IMR-90 (cell line): ENCODE measurements at regions not wholly inside any gene's neighbourhood (a gene's known extent, or its start where the extent isn't known, plus 50 kb on each side); places are given as distances from the start of the nearest gene placed in this dataset.
"Not testable (repeated sequence)": the region's sequence is repeated elsewhere in the genome, so short reads cannot be mapped to it uniquely, and the experiment has no call there.

Source experiments
- ATAC-seq: fragments of 200-7000 bp; cut with Tn5 transposase; 2 replicates; pipeline ENCODE4 v1.9.1; 2020; ENCODE audit warnings: low read depth, mild to moderate bottlenecking, moderate library complexity
- BruUV-seq: library from RNA; stranded (reverse); fragments of 400-500 nt; replicated peaks from 2 replicates; lab custom pipeline; 2021; lab: Mats Ljungman, UMichigan
- CTCF ChIA-PET: fragments of 300-600 bp; formaldehyde crosslinking; extraction: SDS; loops from one replicate; lab custom pipeline; 2021; ENCODE audit warnings: antibody characterized with exemption; lab: Yijun Ruan, JAX
- POLR2A ChIA-PET: fragments of 300-600 bp; sonication (Branson Sonifier 250); formaldehyde crosslinking; loops from one replicate; lab custom pipeline; 2022; ENCODE audit warnings: antibody characterized with exemption; ENCODE audit not compliant: unreplicated experiment; lab: Charles Lee
- DNase-seq: peaks from one replicate; pipeline ENCODE4 v3.0.0; 2013
- H2AFZ ChIP-seq: replicated peaks from 2 replicates; pipeline ENCODE3; 2013; ENCODE audit warnings: low read length, mild to moderate bottlenecking; ENCODE audit not compliant: poor library complexity
- H2AK5ac ChIP-seq: 2 replicates; pipeline ENCODE4 v1.6.1; 2013; ENCODE audit warnings: low read depth, low read length, inconsistent platforms
- H2AK9ac ChIP-seq: replicated peaks from 2 replicates; pipeline ENCODE3; 2013; ENCODE audit warnings: mild to moderate bottlenecking, low read depth, low read length, moderate library complexity; ENCODE audit not compliant: poor library complexity
- H2BK120ac ChIP-seq: 2 replicates; pipeline ENCODE4 v1.6.1; 2013; ENCODE audit warnings: low read depth, low read length, inconsistent platforms
- H2BK15ac ChIP-seq: 3 replicates; pipeline ENCODE4 v1.6.1; 2013; ENCODE audit warnings: low read depth, low read length, inconsistent platforms
- H2BK20ac ChIP-seq: 2 replicates; pipeline ENCODE4 v1.6.1; 2013; ENCODE audit warnings: low read depth, mild to moderate bottlenecking, inconsistent platforms, low read length, moderate library complexity
- H2BK5ac ChIP-seq: 2 replicates; pipeline ENCODE4 v1.6.1; 2013; ENCODE audit warnings: mild to moderate bottlenecking, low read depth, low read length, inconsistent platforms; ENCODE audit not compliant: poor library complexity, severe bottlenecking
- H3K14ac ChIP-seq: replicated peaks from 2 replicates; pipeline ENCODE4 v1.6.1; 2013; ENCODE audit warnings: low read depth, low read length, inconsistent platforms
- H3K18ac ChIP-seq: 2 replicates; pipeline ENCODE4 v1.6.1; 2013; ENCODE audit warnings: low read depth, low read length, control low read depth
- H3K23ac ChIP-seq: 2 replicates; pipeline ENCODE4 v1.6.1; 2013; ENCODE audit warnings: low read depth, low read length, inconsistent platforms
- H3K27ac ChIP-seq: 2 replicates; pipeline ENCODE4 v1.5.1; 2013; ENCODE audit warnings: mild to moderate bottlenecking, control low read depth, low read length; ENCODE audit not compliant: insufficient read depth
- H3K27me3 ChIP-seq: 2 replicates; pipeline ENCODE4 v1.6.1; 2013; ENCODE audit warnings: low read length; ENCODE audit not compliant: control insufficient read depth, insufficient read depth
- H3K36me3 ChIP-seq: 2 replicates; pipeline ENCODE4 v1.6.1; 2013; ENCODE audit warnings: low read length, mixed read lengths; ENCODE audit not compliant: control insufficient read depth, insufficient read depth
- H3K4ac ChIP-seq: 2 replicates; pipeline ENCODE4 v1.6.1; 2013; ENCODE audit warnings: low read depth, low read length, inconsistent platforms
- H3K4me1 ChIP-seq: 2 replicates; pipeline ENCODE4 v1.6.1; 2013; ENCODE audit warnings: low read length, mixed read lengths; ENCODE audit not compliant: control insufficient read depth, insufficient read depth
- H3K4me2 ChIP-seq: 2 replicates; pipeline ENCODE4 v1.6.1; 2013; ENCODE audit warnings: low read depth, mild to moderate bottlenecking, control low read depth, low read length, moderate library complexity
- H3K4me3 ChIP-seq: 2 replicates; pipeline ENCODE4 v1.5.1; 2013; ENCODE audit warnings: low read depth, mild to moderate bottlenecking, control low read depth, low read length, moderate library complexity; ENCODE audit not compliant: insufficient read depth
- H3K56ac ChIP-seq: 2 replicates; pipeline ENCODE4 v1.6.1; 2013; ENCODE audit warnings: low read length, inconsistent platforms; ENCODE audit not compliant: insufficient read depth; ENCODE audit errors: extremely low read depth
- H3K79me1 ChIP-seq, 2 experiments: 2 replicates each; pipeline ENCODE4 v1.6.1; 2013; ENCODE audit warnings: low read length in 2 of 2, inconsistent platforms in 1 of 2, low read depth in 1 of 2
- H3K9ac ChIP-seq: 2 replicates; pipeline ENCODE4 v1.6.1; 2013; ENCODE audit warnings: low read depth, low read length, control low read depth
- H3K9me1 ChIP-seq: 2 replicates; pipeline ENCODE4 v1.6.1; 2013; ENCODE audit warnings: low read length, inconsistent platforms; ENCODE audit not compliant: insufficient read depth
- H3K9me3 ChIP-seq: 2 replicates; pipeline ENCODE4 v1.6.1; 2013; ENCODE audit warnings: low read length; ENCODE audit not compliant: control insufficient read depth, insufficient read depth
- H4K20me1 ChIP-seq: 2 replicates; pipeline ENCODE4 v1.6.1; 2013; ENCODE audit warnings: low read length, inconsistent platforms; ENCODE audit not compliant: insufficient read depth
- H4K5ac ChIP-seq: 2 replicates; pipeline ENCODE4 v1.6.1; 2013; ENCODE audit warnings: mild to moderate bottlenecking, low read depth, low read length, control low read depth
- H4K8ac ChIP-seq, 2 experiments: 2 replicates each; pipeline ENCODE4 v1.6.1; 2013; ENCODE audit warnings: low read depth in 2 of 2, low read length in 2 of 2, control low read depth in 1 of 2, inconsistent platforms in 1 of 2
- H4K91ac ChIP-seq: 2 replicates; pipeline ENCODE4 v1.6.1; 2013; ENCODE audit warnings: low read depth, low read length, inconsistent platforms; ENCODE audit not compliant: insufficient read depth
- WGBS, 2 experiments: methylation state at CpG; one replicate each; pipeline versions ENCODE4 v1.1.5 to v1.1.7; 2013; ENCODE audit warnings: missing lambda C conversion rate in 2 of 2; ENCODE audit not compliant: insufficient read length in 1 of 2; ENCODE audit errors: extremely low coverage in 2 of 2; 5-methylcytosine and 5-hydroxymethylcytosine counted together
- dilution Hi-C: fragments of 300-500 bp; cut with HindIII; formaldehyde crosslinking; loops from one replicate; pipeline ENCODE4 v1.14.3; 2018; ENCODE audit warnings: low sequenced_read_pairs; ENCODE audit not compliant: unreplicated experiment
- in situ Hi-C: fragments of 300-500 bp; cut with MboI; formaldehyde crosslinking; loops from 3 replicates; pipeline ENCODE4 v1.14.3; 2019; ENCODE audit warnings: low sequenced_read_pairs, inconsistent platforms, mixed read lengths
- intact Hi-C: fragments of 100-400 bp; cut with micrococcal nuclease; formaldehyde crosslinking; loops from 2 replicates; pipeline ENCODE4 v1.10.0; 2022

- H3K4me2 ChIP-seq, H2BK20ac ChIP-seq, H2AK9ac ChIP-seq, BruUV-seq, H4K5ac ChIP-seq, H3K9ac ChIP-seq, H3K27me3 ChIP-seq, H3K4me3 ChIP-seq, H3K56ac ChIP-seq, H2AK5ac ChIP-seq, H3K18ac ChIP-seq, H3K9me3 ChIP-seq, H4K20me1 ChIP-seq, dilution Hi-C loops, H3K79me1 ChIP-seq, H4K91ac ChIP-seq, H3K36me3 ChIP-seq, H4K8ac ChIP-seq, in situ Hi-C loops, H3K23ac ChIP-seq, H2BK120ac ChIP-seq, H3K14ac ChIP-seq, POLR2A ChIA-PET, H3K4ac ChIP-seq, H2BK15ac ChIP-seq, intact Hi-C loops, H2AFZ ChIP-seq, H3K4me1 ChIP-seq, CTCF ChIA-PET, H3K27ac ChIP-seq, H2BK5ac ChIP-seq, DNase-seq, H3K9me1 ChIP-seq: not testable (repeated sequence)
- peak; percentile 24 for ATAC-seq
- WGBS, 2 experiments: no CpG with 5 or more reads among the region's 5 CpGs
Observed at GRCh38 chr21:8229366-8230150, 2291.8 kb upstream of the TPTE start.

DNA sequence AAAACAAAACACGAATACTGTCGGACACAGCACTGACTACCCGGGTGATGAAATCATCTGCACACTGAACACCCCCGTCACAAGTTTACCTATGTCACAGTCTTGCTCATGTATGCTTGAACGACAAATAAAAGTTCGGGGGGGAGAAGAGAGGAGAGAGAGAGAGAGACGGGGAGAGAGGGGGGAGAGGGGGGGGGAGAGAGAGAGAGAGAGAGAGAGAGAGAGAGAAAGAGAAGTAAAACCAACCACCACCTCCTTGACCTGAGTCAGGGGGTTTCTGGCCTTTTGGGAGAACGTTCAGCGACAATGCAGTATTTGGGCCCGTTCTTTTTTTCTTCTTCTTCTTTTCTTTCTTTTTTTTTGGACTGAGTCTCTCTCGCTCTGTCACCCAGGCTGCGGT lies 2290.1 kb upstream of the TPTE start:
- intact Hi-C loops, H3K14ac ChIP-seq, H3K79me1 ChIP-seq, H4K20me1 ChIP-seq, H2AK9ac ChIP-seq, H3K9ac ChIP-seq, H3K4me2 ChIP-seq, H4K8ac ChIP-seq, H4K5ac ChIP-seq, H3K9me3 ChIP-seq, in situ Hi-C loops, H2BK20ac ChIP-seq, BruUV-seq, dilution Hi-C loops, H3K56ac ChIP-seq, POLR2A ChIA-PET, H3K27me3 ChIP-seq, H2AK5ac ChIP-seq, H3K27ac ChIP-seq, ATAC-seq, H3K4me1 ChIP-seq, H4K91ac ChIP-seq, DNase-seq, H3K36me3 ChIP-seq, H3K9me1 ChIP-seq, H3K4me3 ChIP-seq, H2BK5ac ChIP-seq, H3K4ac ChIP-seq, H2AFZ ChIP-seq, CTCF ChIA-PET, H3K23ac ChIP-seq, H2BK120ac ChIP-seq, H2BK15ac ChIP-seq, H3K18ac ChIP-seq: not testable (repeated sequence)
- no CpG with 5 or more reads among the region's 12 CpGs for WGBS, 2 experiments
